Thyroid gland (tissue), 4 donors: ENCODE measurements at regions not wholly inside any gene's neighbourhood (a gene's known extent, or its start where the extent isn't known, plus 50 kb on each side); places are given as distances from the start of the nearest gene placed in this dataset.

Experiments
- DNase-seq, 2 donors: peaks; one replicate each; pipeline ENCODE4 v3.0.0-alpha.2; 2019
- H3K27ac ChIP-seq, 3 donors: fragments of 200-600 bp; sonication (generic); 1 replicate in 2 of 3; 2 replicates in 1 of 3; pipeline ENCODE4 v1.5.1; 2016 to 2019; ENCODE audit warnings: mild to moderate bottlenecking in 1 of 3, moderate library complexity in 1 of 3
- H3K27me3 ChIP-seq: fragments of 200-600 bp; sonication (generic); one replicate; pipeline ENCODE4 v1.5.1; 2019
- H3K36me3 ChIP-seq, 2 donors: fragments of 200-600 bp; sonication (generic); one replicate each; pipeline ENCODE4 v1.5.1; 2016 to 2019
- H3K4me1 ChIP-seq, 2 donors: fragments of 200-600 bp; sonication (generic); one replicate each; pipeline ENCODE4 v1.5.1; 2017 to 2019
- H3K4me3 ChIP-seq, 3 donors: fragments of 200-600 bp; sonication (generic); replicated peaks in 1 of 3; 1 replicate in 2 of 3; 2 replicates in 1 of 3; pipeline ENCODE4 v1.5.1; 2016; ENCODE audit warnings: mild to moderate bottlenecking in 1 of 3
- H3K9me3 ChIP-seq: fragments of 200-600 bp; sonication (generic); one replicate; pipeline ENCODE4 v1.5.1; 2017
- POLR2A ChIP-seq, 2 donors: fragments of 450-650 bp; IDR thresholded peaks; one replicate each; pipeline ENCODE4 v1.6.1; 2017; ENCODE audit warnings: antibody characterized with exemption in 2 of 2, mild to moderate bottlenecking in 2 of 2, moderate library complexity in 1 of 2
- WGBS, 2 donors: methylation state at CpG; one replicate each; pipeline ENCODE4 v1.1.5; 2017; 5-methylcytosine and 5-hydroxymethylcytosine counted together
- intact Hi-C: fragments of 100-400 bp; cut with DNase I; formaldehyde crosslinking; loops from one replicate; pipeline ENCODE4 v1.15.1; 2023
- TF ChIP-seq, protein P1 (sequence below), 6 experiments: fragments of 200-600 bp in 3 of 6; fragments of 450-650 bp in 3 of 6; sonication (generic) in 3 of 6; IDR thresholded peaks; one replicate each; pipeline ENCODE4 v1.5.1; 2016 to 2019; ENCODE audit warnings: antibody characterized with exemption in 6 of 6, mild to moderate bottlenecking in 2 of 6, inconsistent platforms in 1 of 6, moderate library complexity in 1 of 6

- H3K4me1 ChIP-seq: peaks cover 0 to 4% of the 10 kb centered on the region in 2 donors
Measured at GRCh38 chr2:204115137-204116056, 178.8 kb downstream of the ICOS start.

GRCh38 chr2:204116159-204116792 is 179.7 kb downstream of the ICOS start:
- TF ChIP-seq POLR2A (IDR thresholded peaks at IDR 0.05): no peak
- TF ChIP-seq, protein P1, sequence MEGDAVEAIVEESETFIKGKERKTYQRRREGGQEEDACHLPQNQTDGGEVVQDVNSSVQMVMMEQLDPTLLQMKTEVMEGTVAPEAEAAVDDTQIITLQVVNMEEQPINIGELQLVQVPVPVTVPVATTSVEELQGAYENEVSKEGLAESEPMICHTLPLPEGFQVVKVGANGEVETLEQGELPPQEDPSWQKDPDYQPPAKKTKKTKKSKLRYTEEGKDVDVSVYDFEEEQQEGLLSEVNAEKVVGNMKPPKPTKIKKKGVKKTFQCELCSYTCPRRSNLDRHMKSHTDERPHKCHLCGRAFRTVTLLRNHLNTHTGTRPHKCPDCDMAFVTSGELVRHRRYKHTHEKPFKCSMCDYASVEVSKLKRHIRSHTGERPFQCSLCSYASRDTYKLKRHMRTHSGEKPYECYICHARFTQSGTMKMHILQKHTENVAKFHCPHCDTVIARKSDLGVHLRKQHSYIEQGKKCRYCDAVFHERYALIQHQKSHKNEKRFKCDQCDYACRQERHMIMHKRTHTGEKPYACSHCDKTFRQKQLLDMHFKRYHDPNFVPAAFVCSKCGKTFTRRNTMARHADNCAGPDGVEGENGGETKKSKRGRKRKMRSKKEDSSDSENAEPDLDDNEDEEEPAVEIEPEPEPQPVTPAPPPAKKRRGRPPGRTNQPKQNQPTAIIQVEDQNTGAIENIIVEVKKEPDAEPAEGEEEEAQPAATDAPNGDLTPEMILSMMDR (IDR thresholded peaks at IDR 0.05): no peak
- no peak for DNase-seq
- H3K4me1 ChIP-seq: no peaks in the 10 kb centered on the region
- no peaks in the 10 kb centered on the region for H3K9me3 ChIP-seq
- 44 to 60% methylated on average over 6 of the region's 6 CpGs for WGBS, 2 donors
- intact Hi-C loops: no loop called here
- no peaks in the 10 kb centered on the region for H3K36me3 ChIP-seq
- H3K27me3 ChIP-seq: no peaks in the 10 kb centered on the region
- no peak overlapping the region for H3K4me3 ChIP-seq
- H3K27ac ChIP-seq: no peak overlapping the region

More at GRCh38 chr2:204115137-204116056, 178.8 kb downstream of the ICOS start:
- intact Hi-C loops: no loop called here
- WGBS, 2 donors: 77 to 86% methylated on average over 5 of the region's 5 CpGs
- no peak for DNase-seq
- TF ChIP-seq POLR2A (IDR thresholded peaks at IDR 0.05): no peak
- TF ChIP-seq, protein P1 (IDR thresholded peaks at IDR 0.05): no peak
- Histone ChIP-seq H3K36me3 (no peaks in the 10 kb centered on the region), H3K9me3 (no peaks in the 10 kb centered on the region), H3K27ac (no peak overlapping the region), H3K27me3 (no peaks in the 10 kb centered on the region), H3K4me3 (no peak overlapping the region)

- TF ChIP-seq POLR2A (IDR thresholded peaks at IDR 0.05): no peak
- TF ChIP-seq, protein P1 (IDR thresholded peaks at IDR 0.05): no peak
- DNase-seq: no peak
- intact Hi-C loops: no loop called here
- 62 to 73% methylated on average over 4 of the region's 4 CpGs for WGBS, 2 donors
- no peaks in the 10 kb centered on the region for H3K27me3 ChIP-seq
- H3K36me3 ChIP-seq: no peaks in the 10 kb centered on the region
- no peaks in the 10 kb centered on the region for H3K9me3 ChIP-seq
- no peak overlapping the region for H3K27ac ChIP-seq
- no peak overlapping the region for H3K4me3 ChIP-seq
- H3K4me1 ChIP-seq: no peaks in the 10 kb centered on the region
Measured at GRCh38 chr2:204122425-204122824, 185.9 kb downstream of the ICOS start.

GRCh38 chr2:204124140-204124750 is 187.7 kb downstream of the ICOS start:
- Histone ChIP-seq H3K27ac (no peak overlapping the region), H3K4me1 (no peaks in the 10 kb centered on the region), H3K4me3 (no peak overlapping the region), H3K9me3 (no peaks in the 10 kb centered on the region), H3K36me3 (no peaks in the 10 kb centered on the region), H3K27me3 (no peaks in the 10 kb centered on the region)
- WGBS, 2 donors: 95 to 97% methylated on average over 3 of the region's 3 CpGs
- no peak for TF ChIP-seq POLR2A (IDR thresholded peaks at IDR 0.05)
- TF ChIP-seq, protein P1 (IDR thresholded peaks at IDR 0.05): no peak
- intact Hi-C loops: no loop called here
- no peak for DNase-seq
